ENCODE measurements at regions not wholly inside any gene's neighbourhood (a gene's known extent, or its start where the extent isn't known, plus 50 kb on each side); places are given as distances from the start of the nearest gene placed in this dataset.
A peak's percentile ranks its signal among the peaks of the same experiment; 100 is the strongest.
"Not testable (repeated sequence)": the region's sequence is repeated elsewhere in the genome, so short reads cannot be mapped to it uniquely, and the experiment has no call there.

DNA sequence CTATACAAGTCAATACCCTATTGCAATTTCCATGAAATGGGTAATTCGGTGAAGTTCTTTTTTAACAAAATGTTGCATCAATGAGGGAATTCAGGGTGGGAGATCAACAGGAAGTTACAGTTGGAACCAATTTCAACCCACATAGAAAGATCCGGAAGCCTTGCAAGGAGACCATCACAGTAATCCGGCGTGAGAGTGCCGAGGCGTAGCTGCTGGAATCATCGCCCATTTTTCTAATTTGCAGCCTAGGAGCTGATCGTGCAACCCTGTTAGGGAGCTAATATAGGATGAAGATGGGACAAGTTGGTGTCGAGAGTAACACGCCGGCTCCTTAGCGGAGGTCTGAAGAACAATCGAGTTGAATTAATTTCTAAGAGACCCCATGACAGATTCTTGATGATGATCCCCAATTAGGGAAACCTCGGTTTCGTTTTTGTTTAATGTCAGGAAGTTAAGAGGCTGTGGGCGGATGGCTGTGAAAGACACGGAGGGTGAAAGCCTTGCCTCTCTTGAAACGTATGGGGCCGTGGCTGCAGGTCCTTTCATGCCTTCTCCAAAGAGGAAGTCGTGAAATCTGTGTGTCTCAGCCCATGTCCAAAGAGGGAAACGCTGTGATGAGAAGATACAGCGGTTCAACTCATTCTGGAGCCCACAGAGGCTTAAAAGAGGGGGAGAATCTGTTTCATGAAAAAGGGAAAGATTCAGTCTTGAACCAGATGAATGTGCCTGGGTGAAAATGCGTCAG, 51.2 kb upstream of the CARD11 start:
- DNase-seq: no peak

DNA sequence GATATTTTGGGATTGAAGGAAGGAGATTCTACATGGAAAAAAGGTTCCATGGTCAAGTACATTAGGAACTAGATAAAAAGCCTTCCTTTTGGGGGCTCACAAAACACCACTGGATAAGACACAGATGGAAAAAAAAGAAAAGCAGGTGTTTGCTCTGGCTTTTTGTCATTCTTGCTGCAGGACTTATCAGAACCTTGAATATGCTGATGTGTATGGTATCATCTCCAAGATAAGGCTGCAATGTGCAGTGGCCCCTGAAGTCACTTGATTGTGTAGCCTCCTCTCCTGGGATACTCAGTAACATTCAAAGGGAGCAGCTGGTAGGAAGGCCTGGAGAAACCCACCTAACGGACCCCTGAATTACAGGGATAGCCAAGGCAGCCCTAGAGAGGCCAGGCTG, 54.1 kb upstream of the CARD11 start:
- DNase-seq: no peak

DNA sequence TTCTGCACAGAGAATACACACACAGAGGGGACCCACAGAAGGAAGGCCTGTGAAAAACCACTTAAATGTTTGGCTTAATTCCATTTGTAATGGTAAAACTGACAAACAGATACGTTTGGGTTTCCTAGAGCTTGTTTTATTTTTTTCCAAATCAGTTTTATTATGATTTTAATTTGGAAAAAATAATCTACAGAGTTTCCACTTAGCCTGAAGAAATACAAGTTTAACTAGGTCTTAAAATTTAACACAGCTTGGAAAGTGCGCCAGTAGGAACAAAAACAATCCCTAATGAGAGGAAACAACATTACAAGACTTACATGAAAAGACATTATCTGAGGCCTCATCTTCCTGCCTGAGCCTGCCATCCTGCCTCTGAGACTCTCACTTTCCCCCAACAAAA, 58.5 kb upstream of the CARD11 start:
- no peak for DNase-seq

DNA sequence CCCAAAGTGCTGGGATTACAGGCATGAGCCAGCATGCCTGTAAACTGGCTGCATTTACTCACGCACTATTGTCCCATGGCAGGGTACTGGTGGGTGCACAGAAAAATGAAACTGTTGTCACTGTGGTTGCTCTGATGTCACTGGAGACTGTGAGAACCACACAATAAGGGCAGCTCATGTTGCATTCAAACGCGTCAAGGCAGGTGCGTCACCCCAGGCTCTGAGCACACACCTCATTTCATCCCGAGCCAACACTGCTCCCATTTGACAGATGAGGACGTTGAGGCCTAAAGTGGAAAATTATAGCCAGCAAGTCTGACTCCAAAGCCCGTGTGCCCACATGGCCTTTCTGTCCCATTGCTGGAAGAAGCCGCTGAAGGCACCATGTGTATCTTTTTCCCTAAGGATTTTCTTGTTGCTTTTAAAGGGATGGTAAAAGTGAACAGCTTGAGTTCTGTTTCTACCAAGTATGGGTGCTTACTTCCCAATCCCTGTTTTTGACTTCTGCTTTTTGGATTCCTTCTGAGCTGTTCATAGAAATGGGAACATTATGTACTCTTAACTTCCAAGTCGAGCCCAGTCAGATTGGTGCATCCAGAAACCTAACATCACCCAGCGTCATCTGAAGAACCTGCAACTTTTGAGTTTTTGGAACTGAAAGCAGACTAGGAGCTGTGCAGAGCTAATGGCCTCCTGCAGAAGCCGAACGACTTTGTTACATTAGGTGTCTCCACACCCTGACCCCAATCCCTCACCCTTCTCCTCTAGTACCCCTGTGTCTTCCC, 60.1 kb upstream of the CARD11 start:
- no peak for DNase-seq

DNA sequence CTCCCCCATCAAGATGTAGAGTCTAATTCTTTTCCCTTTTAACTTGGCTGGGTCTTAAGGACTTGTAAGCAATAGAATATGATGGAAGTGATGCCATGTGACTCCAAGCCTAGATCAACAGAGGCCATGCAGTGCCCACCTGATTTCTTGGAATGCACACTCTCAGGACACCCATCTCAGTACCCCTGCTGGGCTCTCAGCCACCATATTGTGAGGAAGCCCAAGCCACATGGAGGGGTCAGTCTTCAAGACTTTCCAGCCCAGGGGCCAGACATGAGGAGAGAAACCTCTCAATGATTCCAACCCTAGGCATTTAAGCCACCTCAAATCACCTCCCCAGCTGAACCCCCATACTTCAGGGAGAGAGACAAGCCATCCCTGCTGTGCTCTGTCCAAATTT, 62.2 kb upstream of the CARD11 start:
- DNase-seq: no peak

DNA sequence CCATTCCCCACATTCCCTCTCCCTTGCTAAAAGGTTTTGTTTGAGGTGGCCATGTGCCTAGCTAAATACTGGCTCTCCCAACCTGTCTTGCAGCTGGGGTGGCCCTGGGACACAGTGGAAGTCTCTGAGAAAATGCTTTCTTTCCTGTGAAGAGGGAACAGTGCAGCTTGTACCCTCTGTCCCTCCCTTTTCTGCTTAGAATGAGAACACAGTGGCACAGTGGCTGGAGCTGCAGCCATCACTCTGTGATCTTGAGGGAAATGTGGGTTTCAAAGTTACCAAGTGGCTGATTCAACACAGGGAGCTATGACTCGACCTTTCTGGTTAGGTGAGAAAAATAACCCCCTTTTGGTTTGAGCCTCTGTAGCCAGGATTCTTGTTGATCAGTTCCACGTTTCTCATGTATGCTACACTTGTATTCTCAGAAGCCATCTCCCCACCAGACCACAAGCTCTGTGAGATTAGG, 62.7 kb upstream of the CARD11 start:
- no peak for DNase-seq

DNA sequence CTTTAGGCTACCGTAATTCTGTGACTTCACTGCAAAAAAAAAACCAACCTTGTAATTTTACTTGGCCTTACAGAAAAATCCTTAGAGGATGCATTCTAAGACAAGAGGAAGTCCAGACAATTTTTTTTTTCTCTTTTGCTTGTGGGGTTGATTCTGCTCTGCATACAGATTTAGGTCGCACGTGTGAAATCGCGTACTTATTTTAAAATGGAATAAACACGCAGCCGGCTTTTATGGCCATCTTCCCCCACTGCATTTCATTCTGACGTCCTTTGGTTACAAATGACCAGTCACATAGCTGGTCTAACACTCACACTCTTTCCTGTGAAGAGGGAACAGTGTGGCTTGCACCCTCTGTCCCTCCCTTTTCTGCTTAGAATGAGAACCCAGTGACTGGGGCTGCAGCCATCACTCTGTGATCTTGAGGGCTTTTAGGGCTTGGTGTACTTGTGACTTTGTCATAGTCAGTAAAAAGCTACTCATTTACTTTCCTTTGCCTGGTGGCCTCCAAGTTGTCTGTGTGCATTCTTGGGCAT, 63.6 kb upstream of the CARD11 start:
- no peak for DNase-seq

DNA sequence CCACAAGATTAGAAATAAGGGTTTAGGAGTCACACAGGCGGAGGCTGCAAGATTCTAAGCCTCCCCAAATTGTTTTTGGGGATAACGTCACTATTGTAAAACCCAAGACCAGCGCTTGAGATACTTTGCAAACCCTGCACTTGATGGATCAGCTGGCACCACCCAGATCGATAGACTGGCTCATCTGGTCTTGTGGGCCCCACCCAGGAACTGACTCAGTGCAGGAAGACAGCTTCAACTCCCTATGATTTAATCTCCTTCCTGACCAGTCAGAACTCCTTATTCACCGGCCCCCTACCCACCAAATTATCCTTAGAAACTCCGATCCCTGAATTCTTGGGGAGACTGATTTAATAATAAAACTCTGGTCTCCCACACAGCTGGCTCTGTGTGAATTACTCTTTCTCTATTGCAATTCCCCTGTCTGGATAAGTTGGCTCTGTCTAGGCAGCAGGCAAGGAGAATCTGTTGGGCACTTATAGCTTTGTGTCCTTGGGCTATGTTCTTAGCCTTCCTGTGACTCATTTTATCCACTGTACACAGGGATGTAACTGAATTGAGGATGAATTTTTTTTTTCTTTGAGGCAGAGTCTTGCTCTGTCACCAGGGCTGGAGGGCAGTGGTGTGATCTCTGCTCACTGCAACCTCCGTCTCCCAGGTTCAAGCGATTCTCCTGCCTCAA, 64.4 kb upstream of the CARD11 start:
- peak; percentile 29 for DNase-seq

DNA sequence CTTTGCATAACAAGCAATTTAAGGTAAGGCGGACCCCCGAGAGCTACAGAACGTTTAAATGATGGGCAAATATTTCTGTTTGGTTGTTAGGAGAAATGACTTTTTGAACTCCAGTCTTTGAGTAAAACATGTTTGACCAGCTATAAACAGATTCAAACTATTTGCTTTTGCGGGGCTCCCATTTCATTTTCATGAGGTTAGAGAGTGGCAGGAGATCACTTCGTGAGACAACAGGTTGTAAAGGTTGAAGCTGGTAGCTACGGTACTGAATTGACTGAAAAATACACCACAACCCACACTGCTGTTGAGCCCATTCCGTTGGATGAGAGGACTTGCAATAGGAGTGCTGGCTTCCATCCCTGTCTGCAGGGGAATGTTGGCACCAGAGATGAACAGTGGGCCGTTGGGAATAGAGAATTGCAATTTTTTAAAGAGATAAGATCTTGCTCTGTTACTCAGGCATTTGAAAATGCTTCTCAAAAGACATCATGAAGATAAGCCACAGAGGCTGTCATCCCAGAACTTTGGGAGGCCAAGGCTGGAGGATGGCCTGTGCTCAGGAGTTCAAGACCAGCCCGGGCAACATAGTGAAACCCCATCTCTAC, 65.7 kb upstream of the CARD11 start:
- DNase-seq: peak; percentile 81

DNA sequence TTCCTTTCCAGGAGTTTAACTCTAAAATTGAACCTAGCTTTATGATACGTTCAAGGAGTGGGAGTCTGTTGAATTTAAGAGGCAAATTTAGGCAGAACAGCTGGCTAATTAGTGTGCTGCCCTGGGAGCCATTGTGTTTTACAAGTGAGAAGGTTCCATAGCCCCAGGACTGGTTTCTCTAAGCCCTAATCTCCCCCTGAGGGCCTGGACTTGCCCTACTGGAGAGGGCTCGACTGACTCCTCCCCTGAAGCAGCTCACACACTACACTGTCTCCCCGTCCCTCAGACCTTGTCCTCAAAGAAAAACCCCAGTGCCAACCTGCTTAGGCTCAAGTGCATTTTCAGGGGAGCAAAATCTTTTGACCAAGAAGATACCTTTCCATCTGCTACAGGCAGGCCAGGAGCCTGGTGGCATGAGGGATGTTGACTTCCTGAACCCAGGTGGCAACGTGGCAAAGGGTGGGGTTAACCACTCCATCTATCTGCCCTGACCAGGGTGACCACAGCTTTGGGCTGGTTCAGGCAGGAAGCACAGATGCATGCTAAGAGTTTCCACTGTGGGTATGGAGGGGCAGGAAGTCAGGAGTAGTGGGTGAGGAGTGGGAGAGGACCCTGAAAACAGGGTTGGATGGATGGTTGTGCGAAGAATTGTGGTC, 68.9 kb upstream of the CARD11 start:
- no peak for DNase-seq

DNA sequence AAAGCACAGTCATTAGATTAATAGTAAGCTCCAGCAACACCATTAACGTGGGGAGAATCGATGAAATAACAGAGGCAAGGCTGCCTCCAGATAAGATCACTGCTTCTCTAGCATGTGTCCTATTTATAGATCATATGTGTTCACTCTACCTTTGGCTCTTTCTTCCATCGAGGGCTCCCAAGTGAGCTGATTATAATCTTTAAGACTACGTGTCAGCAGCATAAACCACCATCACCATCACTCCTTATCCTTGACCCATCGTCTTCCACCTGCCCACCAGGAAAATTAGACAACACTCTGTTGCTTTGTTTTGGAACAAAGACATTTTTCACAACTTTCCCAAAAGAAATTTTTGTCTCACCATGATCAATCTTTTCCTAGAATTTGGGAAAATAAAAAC, 71.2 kb upstream of the CARD11 start:
- DNase-seq: no peak

DNA sequence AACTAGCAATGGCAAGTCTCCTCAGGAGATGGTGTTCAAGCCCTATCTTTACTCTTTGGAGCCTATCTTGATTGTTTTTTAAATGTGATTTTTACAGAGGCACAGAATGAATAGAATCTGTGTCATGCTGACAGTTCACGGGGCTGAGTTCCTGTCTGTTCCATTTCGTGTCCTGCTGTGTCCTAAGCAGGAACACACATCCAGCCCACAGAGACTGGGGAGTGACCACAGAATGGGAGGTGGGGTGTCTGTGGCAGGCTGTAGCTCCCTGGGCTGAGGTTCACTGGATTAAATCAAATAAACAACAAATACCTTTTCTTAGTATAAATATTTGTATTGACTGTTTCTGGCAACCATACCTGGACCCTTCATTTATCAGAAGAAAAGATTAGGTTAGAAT, 73.4 kb upstream of the CARD11 start:
- no peak for DNase-seq

DNA sequence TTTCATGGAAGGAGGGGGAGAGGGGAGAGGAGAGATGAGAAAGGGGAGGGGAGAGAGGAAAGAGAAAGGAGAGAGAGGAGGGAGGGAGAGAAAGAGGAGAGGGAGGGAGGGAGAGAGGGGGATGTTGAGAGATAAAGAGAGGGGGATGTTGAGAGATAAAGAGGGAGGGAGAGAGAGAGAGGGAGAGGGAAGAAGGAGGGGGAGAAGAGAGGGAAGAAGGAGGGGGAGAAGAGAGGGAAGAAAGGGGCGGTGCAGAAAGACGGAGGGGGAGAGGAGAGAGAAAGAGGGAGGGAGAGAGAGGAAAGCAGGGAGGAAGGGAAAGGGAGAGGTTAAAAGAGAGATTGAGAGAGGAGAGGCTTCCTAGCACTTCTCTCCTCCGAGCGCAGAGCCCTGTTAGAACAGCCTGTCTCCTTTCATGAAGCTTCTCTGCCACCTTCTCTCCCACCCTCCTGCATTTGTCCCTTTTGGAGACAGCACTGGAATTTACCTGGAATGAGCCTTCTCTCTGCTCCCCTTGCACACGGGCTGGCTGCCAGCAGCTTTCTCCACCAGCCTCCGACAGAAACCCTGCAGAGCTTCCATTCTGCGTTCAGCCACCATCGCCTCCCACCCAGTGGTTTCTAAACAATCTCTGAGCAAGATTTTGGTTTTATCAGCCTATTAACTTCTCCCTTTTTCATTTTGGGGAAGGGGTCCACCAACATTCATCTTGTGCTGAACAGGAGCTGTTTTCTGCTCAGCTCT, 74.0 kb upstream of the CARD11 start:
- no peak for DNase-seq

DNA sequence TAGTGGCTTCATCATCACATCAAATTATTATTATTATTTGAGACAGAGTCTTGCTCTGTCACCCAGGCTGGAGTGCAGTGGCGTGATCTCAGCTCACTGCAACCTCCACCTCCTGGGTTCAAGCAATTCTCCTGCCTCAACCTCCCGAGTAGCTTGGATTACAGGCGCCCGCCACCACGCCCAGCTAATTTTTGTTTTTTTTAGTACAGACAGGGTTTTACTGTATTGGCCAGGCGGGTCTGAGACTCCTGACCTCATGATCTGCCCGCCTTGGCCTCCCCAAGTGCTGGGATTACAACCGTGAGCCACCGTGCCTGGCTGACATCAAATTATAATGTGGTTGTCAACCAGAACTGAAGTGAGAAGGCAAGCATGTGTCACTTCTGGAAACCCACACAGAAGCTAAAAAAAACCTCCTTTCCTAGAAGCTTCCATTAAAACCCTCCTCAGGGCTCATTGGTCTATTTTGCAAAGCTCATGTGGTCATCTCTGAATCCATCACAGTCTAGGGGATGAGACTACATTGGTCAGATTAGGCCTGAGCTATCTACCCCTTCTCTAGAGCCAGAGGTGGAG, 75.8 kb upstream of the CARD11 start:
- DNase-seq: not testable (repeated sequence)

DNA sequence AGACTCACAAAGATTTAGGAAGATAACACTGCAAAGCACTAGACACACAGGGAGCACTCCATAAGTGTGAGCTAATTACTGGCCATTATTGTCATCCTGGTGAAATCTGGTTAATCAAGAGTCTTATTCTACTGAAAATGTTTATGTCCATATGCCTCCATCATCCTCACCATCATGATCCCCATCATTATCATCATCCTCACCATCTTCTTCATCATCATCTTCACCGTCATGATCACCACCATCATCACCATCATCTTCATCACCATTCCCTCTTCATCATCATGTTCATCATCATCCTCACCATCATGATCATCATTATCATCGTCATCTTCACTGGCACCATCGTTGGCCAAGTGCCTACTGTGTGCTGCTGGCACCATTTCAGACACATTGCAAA, 76.3 kb upstream of the CARD11 start:
- DNase-seq: no peak

DNA sequence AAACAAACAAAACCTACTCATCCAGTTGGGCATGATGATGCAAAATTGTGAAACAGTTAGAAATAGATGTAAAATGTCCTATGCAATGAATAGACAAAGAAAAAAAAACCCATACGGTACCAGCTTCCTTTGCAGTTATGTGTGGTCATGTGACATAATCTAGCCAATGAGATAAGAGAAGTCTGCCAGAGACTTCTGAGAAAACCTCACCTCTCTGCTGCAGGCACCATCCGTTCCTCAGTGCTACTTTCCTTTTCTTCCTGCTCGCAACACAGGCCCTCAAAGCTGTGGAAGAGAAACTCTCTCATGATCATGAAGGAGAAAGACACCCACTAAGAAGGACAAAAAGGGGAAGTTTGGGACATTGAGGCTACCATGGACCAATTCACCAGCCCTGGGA, 76.8 kb upstream of the CARD11 start:
- no peak for DNase-seq

DNA sequence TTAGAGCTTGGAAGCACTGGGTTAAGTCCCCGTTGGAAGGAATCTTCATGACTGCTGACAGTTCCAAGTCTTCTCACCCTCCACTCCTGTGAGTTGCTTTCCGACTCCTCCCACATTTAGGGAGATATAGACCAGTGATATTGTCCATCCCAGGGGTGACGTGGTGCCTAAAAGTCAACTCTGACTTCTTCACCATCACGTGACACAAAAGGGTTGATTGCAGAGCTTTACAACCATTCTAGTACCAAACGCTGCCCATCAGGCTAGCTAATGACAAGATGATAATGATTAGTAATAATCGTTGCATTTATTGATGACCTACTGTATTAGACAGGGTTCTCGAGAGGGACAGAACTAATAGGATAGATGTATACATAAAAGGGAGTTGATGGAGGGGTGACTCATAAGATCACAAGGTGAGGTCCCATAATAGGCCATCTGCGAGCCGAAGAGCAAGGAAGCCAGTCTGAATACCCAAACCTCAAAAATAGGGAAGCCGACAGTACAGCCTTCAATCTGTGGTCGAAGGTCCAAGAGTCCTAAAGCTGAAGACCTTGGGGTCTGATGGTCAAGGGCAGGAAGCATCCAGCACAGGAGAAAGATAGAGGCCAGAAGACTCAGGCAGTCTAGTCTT, 85.3 kb upstream of the CARD11 start:
- no peak for DNase-seq

DNA sequence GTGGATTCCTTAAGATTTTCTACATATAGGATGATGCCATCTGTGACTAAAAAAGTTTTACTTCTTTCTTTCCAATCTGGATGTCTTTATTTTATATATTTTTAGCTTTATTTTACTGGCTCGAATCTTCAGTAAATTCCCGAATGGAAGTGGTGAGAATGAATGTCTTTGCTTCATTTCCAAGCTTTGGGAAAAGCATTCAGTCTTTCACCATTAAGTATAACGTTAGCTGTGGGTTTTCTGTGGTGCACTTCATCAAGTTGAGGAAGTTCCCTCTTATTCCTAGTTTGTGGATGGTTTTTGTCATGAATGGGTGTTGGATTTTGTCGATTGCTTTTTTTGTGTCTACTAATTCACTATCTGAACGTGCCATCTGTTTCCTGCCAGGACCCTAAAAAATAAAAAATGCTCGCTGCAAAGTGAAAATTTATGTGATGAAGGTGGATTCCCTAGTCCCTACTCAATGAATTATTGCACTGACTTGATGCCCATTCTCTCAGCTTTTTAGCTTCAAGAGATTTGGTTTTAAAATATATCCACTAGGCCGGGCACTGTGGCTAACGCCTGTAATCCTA, 90.2 kb upstream of the CARD11 start:
- DNase-seq: no peak

DNA sequence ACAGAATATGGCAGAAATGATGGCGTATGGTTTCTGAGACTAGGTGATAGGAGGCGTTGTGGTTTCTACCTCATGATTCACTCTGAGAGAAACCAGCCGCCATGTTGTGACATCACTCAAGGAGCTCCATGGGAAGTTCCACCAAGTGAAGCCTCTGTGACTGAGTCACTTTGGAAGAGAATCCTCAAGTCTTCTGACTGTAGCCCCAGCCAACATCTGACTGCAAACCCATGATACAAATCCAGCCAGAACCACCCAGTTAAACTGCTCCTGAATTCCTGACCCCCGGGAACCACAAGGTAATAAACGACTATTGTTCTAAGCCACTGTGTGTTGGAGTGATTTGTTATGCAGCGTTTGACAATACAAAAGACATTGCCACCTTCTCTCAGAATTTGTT, 91.1 kb upstream of the CARD11 start:
- peak; percentile 29 for DNase-seq

DNA sequence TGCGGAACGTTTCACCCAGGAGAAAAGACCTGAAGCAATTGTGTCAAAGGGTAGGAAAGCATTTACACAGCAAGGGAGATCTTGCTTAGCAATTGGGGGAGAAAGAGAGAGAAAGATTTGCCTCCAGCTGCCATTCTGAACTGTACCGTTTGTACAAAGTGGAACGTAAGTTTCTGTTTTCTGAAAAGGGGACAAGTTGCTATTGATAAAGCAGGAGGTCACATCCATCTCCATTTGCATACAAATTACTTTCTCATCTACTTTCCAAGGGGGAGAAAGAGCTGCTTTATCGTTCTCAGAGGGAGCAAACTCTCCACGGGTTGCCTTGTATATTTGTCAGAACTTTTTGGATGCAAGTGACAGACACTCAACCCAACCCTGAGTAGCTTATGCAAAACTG, 92.0 kb upstream of the CARD11 start:
- no peak for DNase-seq

DNA sequence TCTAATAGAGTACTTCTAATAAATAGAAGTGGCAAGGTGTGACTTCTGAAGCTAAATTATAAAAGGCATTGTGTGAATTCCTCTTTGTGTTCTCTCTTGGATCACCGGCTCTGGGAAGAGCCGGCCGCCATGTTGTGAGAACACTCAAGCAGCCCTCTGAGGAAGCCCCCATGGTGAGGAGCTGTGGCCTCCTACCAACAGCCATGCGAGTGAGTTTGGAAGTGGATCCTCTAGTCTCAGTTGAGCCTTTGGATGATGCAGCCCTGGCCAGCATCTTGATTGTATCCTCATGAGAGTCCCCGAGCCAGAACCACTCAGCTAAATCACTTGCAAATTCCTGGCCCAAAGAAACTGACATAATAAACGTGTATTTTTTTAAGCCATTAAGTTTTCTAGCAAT, 94.5 kb upstream of the CARD11 start:
- DNase-seq: no peak

Data from NCI-H226 (cell line).